ENCODE measurements at regions not wholly inside any gene's neighbourhood (a gene's known extent, or its start where the extent isn't known, plus 50 kb on each side); places are given as distances from the start of the nearest gene placed in this dataset.

- TF ChIP-seq CTCF (IDR thresholded peaks at IDR 0.05), result no peak
- TF ChIP-seq POLR2A (IDR thresholded peaks at IDR 0.05), result no peak
Measured at GRCh38 chr4:160675550-160675949, 1488.2 kb downstream of the FSTL5 start.

All from lower leg skin (tissue), 3 donors.